Neural cell (in vitro differentiated cells): ENCODE measurements at regions not wholly inside any gene's neighbourhood (a gene's known extent, or its start where the extent isn't known, plus 50 kb on each side); places are given as distances from the start of the nearest gene placed in this dataset.

ENCODE experiments used
- EP300 ChIP-seq: fragments of 450-650 bp; conservative IDR thresholded peaks from 2 replicates; pipeline ENCODE4 v1.6.1; 2014; ENCODE audit warnings: antibody characterized with exemption, mild to moderate bottlenecking, moderate library complexity; ENCODE audit not compliant: poor library complexity, severe bottlenecking
- EZH2 ChIP-seq: fragments of 200-600, 300-800 bp; shearing (Covaris generic), sonication (generic); IDR thresholded peaks from 2 replicates; pipeline ENCODE4 v1.6.1; 2014; ENCODE audit warnings: antibody characterized with exemption, low read length, borderline replicate concordance, mild to moderate bottlenecking; ENCODE audit not compliant: insufficient read depth, poor library complexity, severe bottlenecking
- RAD21 ChIP-seq: fragments of 450-650 bp; conservative IDR thresholded peaks from 2 replicates; pipeline ENCODE4 v1.6.1; 2014; ENCODE audit warnings: antibody characterized with exemption, mild to moderate bottlenecking, moderate library complexity
- REST ChIP-seq: IDR thresholded peaks from 2 replicates; pipeline ENCODE4 v1.6.1; 2012; ENCODE audit warnings: borderline replicate concordance
- SMC3 ChIP-seq: fragments of 450-650 bp; conservative IDR thresholded peaks from 2 replicates; pipeline ENCODE4 v1.6.1; 2014; ENCODE audit warnings: antibody characterized with exemption, mild to moderate bottlenecking, moderate library complexity; ENCODE audit not compliant: poor library complexity
- TAF1 ChIP-seq: IDR thresholded peaks from 2 replicates; pipeline ENCODE4 v1.6.1; 2012; ENCODE audit warnings: low read depth
- TF ChIP-seq, protein P1 (sequence below): fragments of 450-650 bp; IDR thresholded peaks from 2 replicates; pipeline ENCODE4 v1.5.1; 2014; ENCODE audit warnings: antibody characterized with exemption, mild to moderate bottlenecking, moderate library complexity; ENCODE audit not compliant: poor library complexity, severe bottlenecking

DNA sequence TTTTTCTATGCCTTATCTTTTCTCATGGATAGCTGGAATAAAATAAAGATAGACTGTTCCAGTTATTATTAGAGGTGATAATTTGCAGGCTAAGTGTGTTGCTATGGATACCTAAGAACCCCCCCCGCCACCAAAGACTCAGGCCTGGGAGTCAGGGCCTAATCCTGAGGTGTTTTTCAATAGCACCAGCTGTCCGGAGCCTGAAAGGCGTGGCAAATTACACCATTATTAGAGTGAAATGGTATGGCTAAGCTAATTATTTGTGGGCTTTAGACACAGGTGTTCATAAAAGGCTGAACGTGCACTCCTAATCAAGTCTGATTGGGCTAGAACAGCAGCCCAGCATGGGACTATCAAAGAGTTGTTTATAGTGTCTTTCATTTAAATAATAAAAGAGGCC is 293.2 kb upstream of the DCC start:
- TF ChIP-seq, protein P1, sequence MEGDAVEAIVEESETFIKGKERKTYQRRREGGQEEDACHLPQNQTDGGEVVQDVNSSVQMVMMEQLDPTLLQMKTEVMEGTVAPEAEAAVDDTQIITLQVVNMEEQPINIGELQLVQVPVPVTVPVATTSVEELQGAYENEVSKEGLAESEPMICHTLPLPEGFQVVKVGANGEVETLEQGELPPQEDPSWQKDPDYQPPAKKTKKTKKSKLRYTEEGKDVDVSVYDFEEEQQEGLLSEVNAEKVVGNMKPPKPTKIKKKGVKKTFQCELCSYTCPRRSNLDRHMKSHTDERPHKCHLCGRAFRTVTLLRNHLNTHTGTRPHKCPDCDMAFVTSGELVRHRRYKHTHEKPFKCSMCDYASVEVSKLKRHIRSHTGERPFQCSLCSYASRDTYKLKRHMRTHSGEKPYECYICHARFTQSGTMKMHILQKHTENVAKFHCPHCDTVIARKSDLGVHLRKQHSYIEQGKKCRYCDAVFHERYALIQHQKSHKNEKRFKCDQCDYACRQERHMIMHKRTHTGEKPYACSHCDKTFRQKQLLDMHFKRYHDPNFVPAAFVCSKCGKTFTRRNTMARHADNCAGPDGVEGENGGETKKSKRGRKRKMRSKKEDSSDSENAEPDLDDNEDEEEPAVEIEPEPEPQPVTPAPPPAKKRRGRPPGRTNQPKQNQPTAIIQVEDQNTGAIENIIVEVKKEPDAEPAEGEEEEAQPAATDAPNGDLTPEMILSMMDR = no peak
- TF ChIP-seq TAF1 (no peak), REST (no peak), EZH2 (no peak), SMC3 (no peak), EP300 (no peak), RAD21 (no peak)
